K562 (cell line): ENCODE measurements at regions not wholly inside any gene's neighbourhood (a gene's known extent, or its start where the extent isn't known, plus 50 kb on each side); places are given as distances from the start of the nearest gene placed in this dataset.

Experiments used
- BRD9 ChIP-seq: fragments of 450-650 bp; IDR thresholded peaks from 2 replicates; pipeline ENCODE4 v1.6.1; 2018; ENCODE audit warnings: low read depth; ENCODE audit not compliant: partially characterized antibody
- DNMT1 ChIP-seq: fragments of 450-650 bp; IDR thresholded peaks from 2 replicates; pipeline ENCODE4 v1.6.1; 2016; ENCODE audit warnings: antibody characterized with exemption, mild to moderate bottlenecking
- ETS2 ChIP-seq: IDR thresholded peaks from 2 replicates; pipeline ENCODE4 v1.6.1; 2016; ENCODE audit warnings: borderline replicate concordance, missing genetic modification characterization, mild to moderate bottlenecking, moderate library complexity, missing compliant biosample characterization; ENCODE audit not compliant: poor library complexity, severe bottlenecking
- HDGF ChIP-seq: fragments of 450-650 bp; IDR thresholded peaks from 2 replicates; pipeline ENCODE4 v1.6.1; 2016
- MAX ChIP-seq: sonication (generic); formaldehyde crosslinking; IDR thresholded peaks from 2 replicates; pipeline ENCODE4 v1.9.0; 2022; ENCODE audit warnings: mild to moderate bottlenecking, missing genetic modification reagents
- NR2C1 ChIP-seq, 2 experiments: fragments of 450-650 bp; IDR thresholded peaks; 2 replicates each; pipeline ENCODE4 v1.6.1; 2017; ENCODE audit warnings: mild to moderate bottlenecking in 2 of 2, antibody characterized with exemption in 1 of 2, inconsistent platforms in 1 of 2, missing compliant biosample characterization in 1 of 2, missing genetic modification characterization in 1 of 2
- PRMT5 ChIP-seq: sonication (generic); formaldehyde crosslinking; IDR thresholded peaks from 2 replicates; pipeline ENCODE4 v1.5.0; 2020; ENCODE audit warnings: missing genetic modification reagents
- PURB ChIP-seq: sonication (generic); formaldehyde crosslinking; IDR thresholded peaks from 2 replicates; pipeline ENCODE4 v1.9.0; 2021; ENCODE audit warnings: low read depth, mild to moderate bottlenecking, missing genetic modification reagents
- SETDB1 ChIP-seq: IDR thresholded peaks from one replicate; pipeline ENCODE4 v1.6.1; 2012; ENCODE audit warnings: low read length, control low read depth, inconsistent platforms
- TBP ChIP-seq: optimal IDR thresholded peaks from 2 replicates; pipeline ENCODE3; 2011; ENCODE audit warnings: low read depth, low read length, improper control_type of control experiment
- TEAD1 ChIP-seq, 2 experiments: fragments of 450-650 bp in 1 of 2; sonication (generic) in 1 of 2; formaldehyde crosslinking; IDR thresholded peaks; 2 replicates each; pipeline versions ENCODE4 v1.4.0 to v1.8.0; 2020 to 2022; ENCODE audit warnings: mild to moderate bottlenecking in 2 of 2, missing genetic modification reagents in 1 of 2
- THRB ChIP-seq: fragments of 450-650 bp; formaldehyde crosslinking; conservative IDR thresholded peaks from 2 replicates; pipeline ENCODE4 v1.4.0; 2022; ENCODE audit warnings: mild to moderate bottlenecking, missing genetic modification characterization
- WHSC1 ChIP-seq: IDR thresholded peaks from one replicate; pipeline ENCODE4 v1.6.1; 2012; ENCODE audit warnings: low read length, control low read depth, inconsistent platforms
- ZNF586 ChIP-seq: fragments of 450-650 bp; formaldehyde crosslinking; conservative IDR thresholded peaks from 2 replicates; pipeline ENCODE4 v1.4.0; 2020; ENCODE audit warnings: mild to moderate bottlenecking, moderate library complexity
- ZNF639 ChIP-seq, 2 experiments: fragments of 200-800 bp in 1 of 2; sonication (Bioruptor generic) in 1 of 2; sonication (generic) in 1 of 2; formaldehyde crosslinking in 1 of 2; IDR thresholded peaks in 1 of 2; conservative IDR thresholded peaks in 1 of 2; 2 replicates each; pipeline versions ENCODE4 v1.5.0 to v1.6.1; 2016 to 2020; ENCODE audit warnings: missing compliant biosample characterization in 1 of 2, missing genetic modification characterization in 1 of 2, missing genetic modification reagents in 1 of 2
- TF ChIP-seq, protein P1 (sequence below): fragments of 450-650 bp; formaldehyde crosslinking; IDR thresholded peaks from 2 replicates; pipeline ENCODE4 v1.4.0; 2020; ENCODE audit warnings: mild to moderate bottlenecking, moderate library complexity
- TF ChIP-seq, protein P2 (sequence below): fragments of 250-450 bp; sonication (Bioruptor Pico); IDR thresholded peaks from 2 replicates; pipeline ENCODE4 v1.8.0; 2021; ENCODE audit warnings: mild to moderate bottlenecking, moderate library complexity
- TF ChIP-seq, protein P3 (sequence below): sonication (generic); formaldehyde crosslinking; IDR thresholded peaks from 2 replicates; pipeline ENCODE4 v1.8.0; 2022; ENCODE audit warnings: mild to moderate bottlenecking, missing genetic modification reagents

DNA sequence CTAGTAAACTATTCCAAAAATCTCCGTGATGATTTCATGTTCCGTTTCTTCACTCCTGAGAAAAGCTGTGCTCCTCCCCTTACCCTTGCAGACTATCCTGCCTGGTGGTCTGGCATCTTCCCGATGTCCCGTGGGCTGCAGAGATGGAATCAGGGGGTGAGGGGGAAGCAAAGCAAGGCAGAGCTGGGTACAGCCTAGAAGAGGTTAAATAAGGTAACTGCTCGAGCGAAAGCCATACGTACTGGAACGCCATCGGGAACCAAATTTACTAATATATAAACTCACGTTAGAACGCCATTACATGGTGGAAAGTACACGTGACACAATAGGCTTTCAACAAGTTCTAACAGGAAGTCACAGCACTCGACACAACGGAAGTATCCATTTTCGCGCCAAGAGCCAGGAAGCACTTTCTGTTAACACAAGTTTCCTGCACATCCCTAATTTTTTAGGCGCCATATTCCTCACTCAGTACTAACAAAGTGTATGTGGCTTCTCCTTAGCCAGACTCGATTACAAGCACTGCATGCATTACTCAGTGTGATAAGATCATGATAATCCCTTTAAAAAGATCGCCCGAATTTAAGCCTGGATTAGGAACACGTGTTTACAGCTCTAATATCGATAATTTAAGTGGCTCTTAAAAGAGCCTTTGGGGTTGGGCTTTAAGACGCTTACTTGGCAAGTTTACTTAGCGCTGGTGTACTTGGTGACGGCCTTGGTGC is 101.6 kb upstream of the PRSS16 start (continued):
- TF ChIP-seq ETS2 (tag) (no peak), TBP (no peak), WHSC1 (no peak), ZNF639 (CRISPR knock-in tag; conservative IDR thresholded peaks at IDR 0.05 in 1 of 2, IDR thresholded peaks at IDR 0.05 in 1 of 2) (no peak), BRD9 (peak; percentile 69), MAX (CRISPR knock-in tag) (no peak; the same call in none of the 2 replicates), PRMT5 (no peak), TEAD1 (CRISPR knock-in tag; IDR thresholded peaks at IDR 0.05) (peak in 1 of 2 experiments; percentile 25; a peak in 2 of 4 replicates), ZNF586 (CRISPR knock-in tag) (no peak; the same call in 1 of the 2 replicates), PURB (CRISPR knock-in tag) (no peak), THRB (CRISPR knock-in tag) (0 out of 2 replicates have a peak, but pooled peaks have one; percentile 15), HDGF (no peak), DNMT1 (no peak; the same call in 1 of the 2 replicates), NR2C1 (IDR thresholded peaks at IDR 0.05) (peak; percentile 62), NR2C1 (tag; IDR thresholded peaks at IDR 0.05) (peak; percentile 46; the same call in 1 of the 2 replicates), SETDB1 (no peak)
- TF ChIP-seq, protein P1, sequence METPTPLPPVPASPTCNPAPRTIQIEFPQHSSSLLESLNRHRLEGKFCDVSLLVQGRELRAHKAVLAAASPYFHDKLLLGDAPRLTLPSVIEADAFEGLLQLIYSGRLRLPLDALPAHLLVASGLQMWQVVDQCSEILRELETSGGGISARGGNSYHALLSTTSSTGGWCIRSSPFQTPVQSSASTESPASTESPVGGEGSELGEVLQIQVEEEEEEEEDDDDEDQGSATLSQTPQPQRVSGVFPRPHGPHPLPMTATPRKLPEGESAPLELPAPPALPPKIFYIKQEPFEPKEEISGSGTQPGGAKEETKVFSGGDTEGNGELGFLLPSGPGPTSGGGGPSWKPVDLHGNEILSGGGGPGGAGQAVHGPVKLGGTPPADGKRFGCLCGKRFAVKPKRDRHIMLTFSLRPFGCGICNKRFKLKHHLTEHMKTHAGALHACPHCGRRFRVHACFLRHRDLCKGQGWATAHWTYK (CRISPR knock-in tag), result peak; percentile 75; the same call in 1 of the 2 replicates
- TF ChIP-seq, protein P2, sequence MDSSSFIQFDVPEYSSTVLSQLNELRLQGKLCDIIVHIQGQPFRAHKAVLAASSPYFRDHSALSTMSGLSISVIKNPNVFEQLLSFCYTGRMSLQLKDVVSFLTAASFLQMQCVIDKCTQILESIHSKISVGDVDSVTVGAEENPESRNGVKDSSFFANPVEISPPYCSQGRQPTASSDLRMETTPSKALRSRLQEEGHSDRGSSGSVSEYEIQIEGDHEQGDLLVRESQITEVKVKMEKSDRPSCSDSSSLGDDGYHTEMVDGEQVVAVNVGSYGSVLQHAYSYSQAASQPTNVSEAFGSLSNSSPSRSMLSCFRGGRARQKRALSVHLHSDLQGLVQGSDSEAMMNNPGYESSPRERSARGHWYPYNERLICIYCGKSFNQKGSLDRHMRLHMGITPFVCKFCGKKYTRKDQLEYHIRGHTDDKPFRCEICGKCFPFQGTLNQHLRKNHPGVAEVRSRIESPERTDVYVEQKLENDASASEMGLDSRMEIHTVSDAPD, result no peak
- TF ChIP-seq, protein P3, sequence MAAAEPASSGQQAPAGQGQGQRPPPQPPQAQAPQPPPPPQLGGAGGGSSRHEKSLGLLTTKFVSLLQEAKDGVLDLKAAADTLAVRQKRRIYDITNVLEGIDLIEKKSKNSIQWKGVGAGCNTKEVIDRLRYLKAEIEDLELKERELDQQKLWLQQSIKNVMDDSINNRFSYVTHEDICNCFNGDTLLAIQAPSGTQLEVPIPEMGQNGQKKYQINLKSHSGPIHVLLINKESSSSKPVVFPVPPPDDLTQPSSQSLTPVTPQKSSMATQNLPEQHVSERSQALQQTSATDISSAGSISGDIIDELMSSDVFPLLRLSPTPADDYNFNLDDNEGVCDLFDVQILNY, result peak; percentile 65
